Central memory CD8-positive, alpha-beta T cell (primary cell): ENCODE measurements at regions not wholly inside any gene's neighbourhood (a gene's known extent, or its start where the extent isn't known, plus 50 kb on each side); places are given as distances from the start of the nearest gene placed in this dataset.

Source experiments
- ATAC-seq: fragments of 150-1000 bp; cut with Tn5 transposase; replicated peaks from 2 replicates; pipeline ENCODE4 v1.10.0; 2022; ENCODE audit warnings: mild to moderate bottlenecking, moderate FRiP score, moderate number of reproducible peaks; ENCODE audit not compliant: poor library complexity, severe bottlenecking; ENCODE audit errors: extremely low read depth
- DNase-seq, 2 donors: peaks; one replicate each; pipeline ENCODE4 v3.0.0; 2021; ENCODE audit warnings: low spot score in 2 of 2
- H3K27ac Mint-ChIP-seq: one replicate; pipeline ENCODE4 v1.8.0; 2022; ENCODE audit warnings: low read depth, mild to moderate bottlenecking, moderate library complexity, mixed read lengths
- H3K27me3 Mint-ChIP-seq: one replicate; pipeline ENCODE4 v1.8.0; 2022; ENCODE audit warnings: mixed read lengths
- H3K36me3 Mint-ChIP-seq: one replicate; pipeline ENCODE4 v1.8.0; 2022; ENCODE audit warnings: mild to moderate bottlenecking, moderate library complexity, mixed read lengths; ENCODE audit not compliant: insufficient read depth
- H3K4me1 Mint-ChIP-seq: one replicate; pipeline ENCODE4 v1.8.0; 2022; ENCODE audit warnings: mixed read lengths
- H3K4me3 Mint-ChIP-seq: one replicate; pipeline ENCODE4 v1.8.0; 2022; ENCODE audit warnings: mild to moderate bottlenecking, moderate library complexity, mixed read lengths
- H3K9me3 Mint-ChIP-seq: one replicate; pipeline ENCODE4 v1.8.0; 2022; ENCODE audit warnings: mixed read lengths

- no peak overlapping the region for H3K27ac Mint-ChIP-seq
- ATAC-seq (no peak), DNase-seq (no peak)
- H3K9me3 Mint-ChIP-seq, result no peaks in the 10 kb centered on the region
- H3K4me3 Mint-ChIP-seq, result no peak overlapping the region
- no peaks in the 10 kb centered on the region for H3K36me3 Mint-ChIP-seq
- no peaks in the 10 kb centered on the region for H3K4me1 Mint-ChIP-seq
- peaks cover 37% of the 10 kb centered on the region for H3K27me3 Mint-ChIP-seq
Observed at GRCh38 chr16:66203476-66203875, 163.0 kb upstream of the CDH5 start.

GRCh38 chr16:66199189-66199588 lies 167.3 kb upstream of the CDH5 start:
- no peaks in the 10 kb centered on the region for H3K4me1 Mint-ChIP-seq
- no peak overlapping the region for H3K4me3 Mint-ChIP-seq
- no peak overlapping the region for H3K27ac Mint-ChIP-seq
- DNase-seq (no peak), ATAC-seq (no peak)
- H3K36me3 Mint-ChIP-seq, result no peaks in the 10 kb centered on the region
- peaks cover 37% of the 10 kb centered on the region for H3K27me3 Mint-ChIP-seq
- H3K9me3 Mint-ChIP-seq, result no peaks in the 10 kb centered on the region

- Mint-ChIP-seq H3K27me3 (peaks cover 37% of the 10 kb centered on the region), H3K4me3 (no peak overlapping the region), H3K36me3 (no peaks in the 10 kb centered on the region), H3K27ac (no peak overlapping the region), H3K9me3 (no peaks in the 10 kb centered on the region), H3K4me1 (no peaks in the 10 kb centered on the region)
- ATAC-seq (no peak), DNase-seq (no peak)
Observed at GRCh38 chr16:66198641-66199040, 167.8 kb upstream of the CDH5 start.

GRCh38 chr16:66197668-66198278 lies 168.7 kb upstream of the CDH5 start:
- peaks cover 31% of the 10 kb centered on the region for H3K27me3 Mint-ChIP-seq
- no peak overlapping the region for H3K4me3 Mint-ChIP-seq
- no peaks in the 10 kb centered on the region for H3K9me3 Mint-ChIP-seq
- no peaks in the 10 kb centered on the region for H3K36me3 Mint-ChIP-seq
- DNase-seq, result no peak
- ATAC-seq, result no peak
- no peak overlapping the region for H3K27ac Mint-ChIP-seq
- H3K4me1 Mint-ChIP-seq, result no peaks in the 10 kb centered on the region

GRCh38 chr16:66196770-66197169 lies 169.7 kb upstream of the CDH5 start:
- H3K27ac Mint-ChIP-seq, result no peak overlapping the region
- H3K27me3 Mint-ChIP-seq, result peaks cover 31% of the 10 kb centered on the region
- DNase-seq (no peak), ATAC-seq (no peak)
- H3K9me3 Mint-ChIP-seq, result no peaks in the 10 kb centered on the region
- H3K4me1 Mint-ChIP-seq, result no peaks in the 10 kb centered on the region
- H3K4me3 Mint-ChIP-seq, result no peak overlapping the region
- H3K36me3 Mint-ChIP-seq, result no peaks in the 10 kb centered on the region

- Mint-ChIP-seq H3K4me3 (no peak overlapping the region), H3K9me3 (no peaks in the 10 kb centered on the region), H3K27ac (no peak overlapping the region), H3K4me1 (no peaks in the 10 kb centered on the region), H3K36me3 (no peaks in the 10 kb centered on the region), H3K27me3 (peaks cover 35% of the 10 kb centered on the region)
- DNase-seq (no peak), ATAC-seq (no peak)
Observed at GRCh38 chr16:66194866-66195265, 171.6 kb upstream of the CDH5 start.

- no peaks in the 10 kb centered on the region for H3K4me1 Mint-ChIP-seq
- H3K9me3 Mint-ChIP-seq, result no peaks in the 10 kb centered on the region
- ATAC-seq, result no peak
- no peak overlapping the region for H3K4me3 Mint-ChIP-seq
- no peak overlapping the region for H3K27ac Mint-ChIP-seq
- H3K36me3 Mint-ChIP-seq, result no peaks in the 10 kb centered on the region
- DNase-seq, result no peak
- peaks cover 47% of the 10 kb centered on the region for H3K27me3 Mint-ChIP-seq
Observed at GRCh38 chr16:66193543-66194229, 172.8 kb upstream of the CDH5 start.

GRCh38 chr16:66190411-66190810 lies 176.1 kb upstream of the CDH5 start:
- Mint-ChIP-seq H3K4me3 (no peak overlapping the region), H3K36me3 (no peaks in the 10 kb centered on the region), H3K27ac (no peak overlapping the region), H3K27me3 (peaks cover 49% of the 10 kb centered on the region), H3K9me3 (no peaks in the 10 kb centered on the region), H3K4me1 (no peaks in the 10 kb centered on the region)
- DNase-seq (no peak), ATAC-seq (no peak)

- ATAC-seq, result no peak
- Mint-ChIP-seq H3K9me3 (no peaks in the 10 kb centered on the region), H3K4me3 (no peak overlapping the region), H3K4me1 (no peaks in the 10 kb centered on the region), H3K27me3 (peaks cover 49% of the 10 kb centered on the region), H3K27ac (no peak overlapping the region), H3K36me3 (no peaks in the 10 kb centered on the region)
- no peak for DNase-seq
Observed at GRCh38 chr16:66189951-66190350, 176.5 kb upstream of the CDH5 start.

GRCh38 chr16:66188917-66189725 lies 177.4 kb upstream of the CDH5 start:
- no peaks in the 10 kb centered on the region for H3K4me1 Mint-ChIP-seq
- H3K27me3 Mint-ChIP-seq, result peaks cover 44% of the 10 kb centered on the region
- H3K27ac Mint-ChIP-seq, result no peak overlapping the region
- no peaks in the 10 kb centered on the region for H3K9me3 Mint-ChIP-seq
- no peak for DNase-seq
- H3K36me3 Mint-ChIP-seq, result no peaks in the 10 kb centered on the region
- no peak for ATAC-seq
- H3K4me3 Mint-ChIP-seq, result no peak overlapping the region

GRCh38 chr16:66186251-66186785 lies 180.2 kb upstream of the CDH5 start:
- no peak overlapping the region for H3K4me3 Mint-ChIP-seq
- no peaks in the 10 kb centered on the region for H3K4me1 Mint-ChIP-seq
- no peaks in the 10 kb centered on the region for H3K36me3 Mint-ChIP-seq
- no peak overlapping the region for H3K27ac Mint-ChIP-seq
- peaks cover 52% of the 10 kb centered on the region for H3K27me3 Mint-ChIP-seq
- no peak for DNase-seq
- no peaks in the 10 kb centered on the region for H3K9me3 Mint-ChIP-seq
- ATAC-seq, result no peak

GRCh38 chr16:66182592-66182991 lies 183.9 kb upstream of the CDH5 start:
- no peaks in the 10 kb centered on the region for H3K4me1 Mint-ChIP-seq
- ATAC-seq (no peak), DNase-seq (no peak)
- no peaks in the 10 kb centered on the region for H3K36me3 Mint-ChIP-seq
- no peak overlapping the region for H3K27ac Mint-ChIP-seq
- peaks cover 4% of the 10 kb centered on the region for H3K9me3 Mint-ChIP-seq
- no peak overlapping the region for H3K4me3 Mint-ChIP-seq
- peaks cover 39% of the 10 kb centered on the region for H3K27me3 Mint-ChIP-seq

GRCh38 chr16:66176731-66177130 lies 189.8 kb upstream of the CDH5 start:
- Mint-ChIP-seq H3K27ac (no peak overlapping the region), H3K27me3 (peaks cover 60% of the 10 kb centered on the region), H3K4me3 (no peak overlapping the region), H3K9me3 (peaks cover 4% of the 10 kb centered on the region), H3K4me1 (no peaks in the 10 kb centered on the region), H3K36me3 (no peaks in the 10 kb centered on the region)
- ATAC-seq (no peak), DNase-seq (no peak)
